Erythroblast (primary cell): ENCODE measurements at regions not wholly inside any gene's neighbourhood (a gene's known extent, or its start where the extent isn't known, plus 50 kb on each side); places are given as distances from the start of the nearest gene placed in this dataset.

Experiments used
- GATA1 ChIP-seq: IDR thresholded peaks from 2 replicates; pipeline ENCODE4 v1.6.1; 2011; ENCODE audit warnings: low read depth, mild to moderate bottlenecking, control low read depth, low read length, moderate library complexity
- POLR2A ChIP-seq: IDR thresholded peaks from 2 replicates; pipeline ENCODE4 v1.6.1; 2011; ENCODE audit warnings: mild to moderate bottlenecking, low read length

GRCh38 chr3:72445827-72446217 lies 402.4 kb downstream of the SHQ1 start:
- no peak for TF ChIP-seq POLR2A
- TF ChIP-seq GATA1, result no peak
